ENCODE measurements at regions not wholly inside any gene's neighbourhood (a gene's known extent, or its start where the extent isn't known, plus 50 kb on each side); places are given as distances from the start of the nearest gene placed in this dataset.

DNA sequence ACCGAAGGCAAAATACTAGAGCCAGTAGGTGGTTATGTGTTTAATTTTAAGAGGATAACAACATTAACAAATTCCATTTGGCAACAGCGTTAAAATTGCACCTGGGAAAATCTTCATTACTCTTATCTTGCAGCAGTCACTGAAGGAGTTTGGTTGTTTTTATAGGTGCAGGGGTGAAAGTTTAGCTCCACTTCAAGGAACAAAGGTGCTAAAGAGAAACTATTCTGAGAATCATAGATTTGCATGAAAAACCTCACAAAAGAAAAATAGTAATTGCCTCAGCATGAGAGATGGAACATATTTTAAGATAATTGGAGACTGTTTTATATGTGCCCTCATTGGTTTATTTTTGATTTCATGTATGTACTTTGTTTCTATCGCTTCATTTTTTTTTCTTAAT, 444.4 kb downstream of the UTRN start:
- H2BK15ac ChIP-seq (ENCODE audit: low read depth, low read length), result no peak overlapping the region
- TF ChIP-seq, protein P1, sequence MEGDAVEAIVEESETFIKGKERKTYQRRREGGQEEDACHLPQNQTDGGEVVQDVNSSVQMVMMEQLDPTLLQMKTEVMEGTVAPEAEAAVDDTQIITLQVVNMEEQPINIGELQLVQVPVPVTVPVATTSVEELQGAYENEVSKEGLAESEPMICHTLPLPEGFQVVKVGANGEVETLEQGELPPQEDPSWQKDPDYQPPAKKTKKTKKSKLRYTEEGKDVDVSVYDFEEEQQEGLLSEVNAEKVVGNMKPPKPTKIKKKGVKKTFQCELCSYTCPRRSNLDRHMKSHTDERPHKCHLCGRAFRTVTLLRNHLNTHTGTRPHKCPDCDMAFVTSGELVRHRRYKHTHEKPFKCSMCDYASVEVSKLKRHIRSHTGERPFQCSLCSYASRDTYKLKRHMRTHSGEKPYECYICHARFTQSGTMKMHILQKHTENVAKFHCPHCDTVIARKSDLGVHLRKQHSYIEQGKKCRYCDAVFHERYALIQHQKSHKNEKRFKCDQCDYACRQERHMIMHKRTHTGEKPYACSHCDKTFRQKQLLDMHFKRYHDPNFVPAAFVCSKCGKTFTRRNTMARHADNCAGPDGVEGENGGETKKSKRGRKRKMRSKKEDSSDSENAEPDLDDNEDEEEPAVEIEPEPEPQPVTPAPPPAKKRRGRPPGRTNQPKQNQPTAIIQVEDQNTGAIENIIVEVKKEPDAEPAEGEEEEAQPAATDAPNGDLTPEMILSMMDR (conservative IDR thresholded peaks at IDR 0.05), result no peak
- H2BK20ac ChIP-seq (ENCODE audit: low read depth, low read length, poor library complexity, severe bottlenecking), result no peak overlapping the region
- no peak overlapping the region for H3K27ac ChIP-seq (ENCODE audit: insufficient read length, low read depth, low read length)
- H3K9ac ChIP-seq (ENCODE audit: extremely low read depth, insufficient read length, low read length), result no peak overlapping the region
- no peak overlapping the region for H4K5ac ChIP-seq (ENCODE audit: insufficient read length, low read depth, low read length)
- no peaks in the 10 kb centered on the region for H3K27me3 Mint-ChIP-seq (ENCODE audit: low read depth)
- no peak overlapping the region for H3T11ph ChIP-seq (ENCODE audit: low read length)
- peaks cover 34 to 44% of the 10 kb centered on the region in 2 experiments for H3K4me1 Mint-ChIP-seq
- no peak overlapping the region for H2BK12ac ChIP-seq (ENCODE audit: insufficient read length, low read depth, low read length)
- peak overlapping the region in 1 of 3 experiments; percentile 78; a peak in 2 of 7 replicates for H3K27ac Mint-ChIP-seq
- no peak overlapping the region for H4K91ac ChIP-seq (ENCODE audit: insufficient read length, low read depth, low read length)
- H3K9me3 Mint-ChIP-seq, result no peaks in the 10 kb centered on the region
- no peak overlapping the region for H4K8ac ChIP-seq (replicated peaks; ENCODE audit: insufficient read length, low read depth, low read length)
- H3K4me2 ChIP-seq (ENCODE audit: insufficient read depth, insufficient read length, low read length), result no peak overlapping the region
- no peak for DNase-seq
- H3K56ac ChIP-seq (ENCODE audit: insufficient read length, low read depth, low read length), result no peak overlapping the region
- no peak overlapping the region for H3K4ac ChIP-seq (ENCODE audit: low read depth, low read length)
- peaks cover 2 to 26% (median 23%) of the 10 kb centered on the region in 3 experiments; a peak in 6 of 7 replicates for H3K36me3 Mint-ChIP-seq (ENCODE audit: insufficient read depth in 1 of 3, low read depth in 3 of 3)
- no peaks in the 10 kb centered on the region for H3K9me3 ChIP-seq (ENCODE audit: control insufficient read depth, low read depth, low read length)
- no peak overlapping the region for H2BK5ac ChIP-seq (ENCODE audit: insufficient read length, low read length)
- no peak overlapping the region for H3K18ac ChIP-seq (ENCODE audit: insufficient read length, low read depth, low read length)
- no peaks in the 10 kb centered on the region for H3K27me3 ChIP-seq (ENCODE audit: insufficient read depth, low read length)
- H2BK120ac ChIP-seq (ENCODE audit: low read depth, low read length, poor library complexity, severe bottlenecking), result no peak overlapping the region
- H4K20me1 ChIP-seq (ENCODE audit: control insufficient read depth, insufficient read depth, insufficient read length), result no peaks in the 10 kb centered on the region
- H3K14ac ChIP-seq (ENCODE audit: insufficient read depth, low read length), result no peak overlapping the region
- H3K23me2 ChIP-seq (ENCODE audit: insufficient read length, low read depth, low read length, poor library complexity, severe bottlenecking), result no peaks in the 10 kb centered on the region
- no peak overlapping the region for H2AK5ac ChIP-seq (ENCODE audit: insufficient read length, low read length)
- no CpG with 5 or more reads among the region's 3 CpGs for WGBS (ENCODE audit: extremely low coverage, insufficient read length, low lambda C conversion rate)
- H3K4me3 Mint-ChIP-seq, result no peak overlapping the region
- H3K4me1 ChIP-seq (ENCODE audit: insufficient read depth, low read length), result peaks cover 4% of the 10 kb centered on the region; the same call in 1 of the 2 replicates
- no peaks in the 10 kb centered on the region for H3K79me2 ChIP-seq (ENCODE audit: insufficient read depth, low read length)
- H3K79me1 ChIP-seq (ENCODE audit: insufficient read depth, low read depth, low read length, poor library complexity, severe bottlenecking), result no peaks in the 10 kb centered on the region
- H2AFZ ChIP-seq (ENCODE audit: low read length), result no peak overlapping the region
- H3K23ac ChIP-seq (ENCODE audit: insufficient read length, low read depth, low read length), result no peak overlapping the region

Data from H9 (cell line).